ENCODE measurements at regions not wholly inside any gene's neighbourhood (a gene's known extent, or its start where the extent isn't known, plus 50 kb on each side); places are given as distances from the start of the nearest gene placed in this dataset.

- TF ChIP-seq, protein P1, sequence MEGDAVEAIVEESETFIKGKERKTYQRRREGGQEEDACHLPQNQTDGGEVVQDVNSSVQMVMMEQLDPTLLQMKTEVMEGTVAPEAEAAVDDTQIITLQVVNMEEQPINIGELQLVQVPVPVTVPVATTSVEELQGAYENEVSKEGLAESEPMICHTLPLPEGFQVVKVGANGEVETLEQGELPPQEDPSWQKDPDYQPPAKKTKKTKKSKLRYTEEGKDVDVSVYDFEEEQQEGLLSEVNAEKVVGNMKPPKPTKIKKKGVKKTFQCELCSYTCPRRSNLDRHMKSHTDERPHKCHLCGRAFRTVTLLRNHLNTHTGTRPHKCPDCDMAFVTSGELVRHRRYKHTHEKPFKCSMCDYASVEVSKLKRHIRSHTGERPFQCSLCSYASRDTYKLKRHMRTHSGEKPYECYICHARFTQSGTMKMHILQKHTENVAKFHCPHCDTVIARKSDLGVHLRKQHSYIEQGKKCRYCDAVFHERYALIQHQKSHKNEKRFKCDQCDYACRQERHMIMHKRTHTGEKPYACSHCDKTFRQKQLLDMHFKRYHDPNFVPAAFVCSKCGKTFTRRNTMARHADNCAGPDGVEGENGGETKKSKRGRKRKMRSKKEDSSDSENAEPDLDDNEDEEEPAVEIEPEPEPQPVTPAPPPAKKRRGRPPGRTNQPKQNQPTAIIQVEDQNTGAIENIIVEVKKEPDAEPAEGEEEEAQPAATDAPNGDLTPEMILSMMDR (conservative IDR thresholded peaks at IDR 0.05): no peak
- TF ChIP-seq EZH2 (IDR thresholded peaks at IDR 0.05; ENCODE audit: low read depth): no peak
Observed at GRCh38 chr13:34350671-34351070, 532.7 kb downstream of the RFC3 start.
